ENCODE measurements at regions not wholly inside any gene's neighbourhood (a gene's known extent, or its start where the extent isn't known, plus 50 kb on each side); places are given as distances from the start of the nearest gene placed in this dataset.

DNA sequence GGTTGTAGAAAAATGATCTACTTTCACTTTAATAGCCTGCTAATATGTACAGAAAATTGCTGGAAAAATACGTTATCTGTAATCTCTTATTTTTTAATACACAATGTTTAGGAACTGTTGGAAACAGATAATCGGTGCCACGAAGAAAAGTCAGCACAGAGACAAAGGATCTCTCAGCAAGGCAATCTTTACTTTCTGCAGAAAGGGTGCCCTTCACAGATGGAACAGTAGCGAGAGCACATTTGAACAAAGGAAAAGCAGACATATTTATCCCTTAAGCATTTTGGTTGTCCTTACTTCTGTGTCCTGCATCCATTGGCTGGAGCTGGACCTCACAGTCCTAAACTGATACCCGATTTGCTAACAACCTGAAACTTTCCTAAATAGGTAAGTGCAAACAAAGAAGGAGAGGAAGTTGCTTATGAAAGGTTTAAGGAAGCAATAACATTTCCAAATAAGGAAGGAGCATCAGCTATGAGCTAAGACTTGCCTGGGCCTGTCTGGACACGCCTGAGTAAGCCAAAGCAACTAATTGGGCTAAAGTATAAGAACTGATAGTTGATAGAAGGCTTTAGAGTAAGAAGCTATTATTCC lies 640.0 kb downstream of the SH2D4B start:
- no peaks in the 10 kb centered on the region for H3K27me3 Mint-ChIP-seq

GRCh38 chr10:81179324-81179723 lies 641.6 kb downstream of the SH2D4B start:
- H3K4me3 ChIP-seq (ENCODE audit: control extremely low read depth in 1 of 5, extremely low read depth in 1 of 5, insufficient read depth in 1 of 5, low read depth in 2 of 5, low read length in 4 of 5), result no peak overlapping the region
- no peak for ATAC-seq (ENCODE audit: low read depth)
- no peaks in the 10 kb centered on the region for H4K20me1 ChIP-seq (ENCODE audit: control insufficient read depth, insufficient read depth, low read length, poor library complexity, severe bottlenecking)
- no peak overlapping the region for H3K9ac ChIP-seq (ENCODE audit: low read length)
- H3K27ac Mint-ChIP-seq, result no peak overlapping the region
- no peak overlapping the region for H3K27ac ChIP-seq (ENCODE audit: low read length in 2 of 2)
- H3K4me2 ChIP-seq (replicated peaks; ENCODE audit: low read depth, low read length, poor library complexity, severe bottlenecking), result no peak overlapping the region
- no peaks in the 10 kb centered on the region for H3K4me1 Mint-ChIP-seq
- no peak for DNase-seq
- no peaks in the 10 kb centered on the region for H3K4me1 ChIP-seq (ENCODE audit: control insufficient read depth in 2 of 2, insufficient read depth in 2 of 2, low read length in 2 of 2)
- peaks cover 4% of the 10 kb centered on the region for H3K9me3 Mint-ChIP-seq (ENCODE audit: insufficient read depth)
- ChIA-PET CTCF (no interaction called here), POLR2A (no interaction called here)
- H3K36me3 ChIP-seq (replicated peaks in 1 of 2; ENCODE audit: control extremely low read depth in 1 of 2, control insufficient read depth in 1 of 2, extremely low read depth in 1 of 2, insufficient read depth in 2 of 2, low read length in 1 of 2), result no peaks in the 10 kb centered on the region
- no peak overlapping the region for H3K4me3 Mint-ChIP-seq
- H2AFZ ChIP-seq (ENCODE audit: insufficient read depth, low read depth, low read length, poor library complexity, severe bottlenecking), result no peak overlapping the region
- 100% methylated on average over 2 of the region's 3 CpGs for WGBS (ENCODE audit: insufficient coverage)
- no peaks in the 10 kb centered on the region for H3K27me3 ChIP-seq (replicated peaks in 1 of 4; ENCODE audit: control extremely low read depth in 1 of 4, control insufficient read depth in 3 of 4, insufficient read depth in 4 of 4, low read length in 3 of 4)
- TF ChIP-seq CTCF (IDR thresholded peaks at IDR 0.05) (no peak), EZH2 (IDR thresholded peaks at IDR 0.05; ENCODE audit: borderline replicate concordance, insufficient read depth, low read depth, low read length, poor library complexity, severe bottlenecking) (no peak)
- no peaks in the 10 kb centered on the region for H3K79me2 ChIP-seq (ENCODE audit: control insufficient read depth, insufficient read depth, low read length)
- intact Hi-C loops (cut with micrococcal nuclease), result no loop called here
- H3K27me3 Mint-ChIP-seq, result no peaks in the 10 kb centered on the region
- H3K9me3 ChIP-seq (ENCODE audit: control extremely low read depth in 1 of 3, control insufficient read depth in 2 of 3, insufficient read depth in 1 of 3, low read length in 2 of 3), result peaks cover 0 to 4% (median 4%) of the 10 kb centered on the region in 3 donors

More for the DNA sequence above, 640.0 kb downstream of the SH2D4B start:
- CTCF ChIA-PET, result no interaction called here
- TF ChIP-seq CTCF (IDR thresholded peaks at IDR 0.05) (no peak), EZH2 (IDR thresholded peaks at IDR 0.05; ENCODE audit: borderline replicate concordance, insufficient read depth, low read depth, low read length, poor library complexity, severe bottlenecking) (no peak)
- Histone ChIP-seq H2AFZ (ENCODE audit: insufficient read depth, low read depth, low read length, poor library complexity, severe bottlenecking) (no peak overlapping the region), H3K9ac (ENCODE audit: low read length) (no peak overlapping the region), H3K9me3 (ENCODE audit: control extremely low read depth in 1 of 3, control insufficient read depth in 2 of 3, insufficient read depth in 1 of 3, low read length in 2 of 3) (peaks cover 0 to 4% (median 4%) of the 10 kb centered on the region in 3 donors), H3K4me3 (ENCODE audit: control extremely low read depth in 1 of 5, extremely low read depth in 1 of 5, insufficient read depth in 1 of 5, low read depth in 2 of 5, low read length in 4 of 5) (no peak overlapping the region), H3K36me3 (replicated peaks in 1 of 2; ENCODE audit: control extremely low read depth in 1 of 2, control insufficient read depth in 1 of 2, extremely low read depth in 1 of 2, insufficient read depth in 2 of 2, low read length in 1 of 2) (no peaks in the 10 kb centered on the region), H4K20me1 (ENCODE audit: control insufficient read depth, insufficient read depth, low read length, poor library complexity, severe bottlenecking) (no peaks in the 10 kb centered on the region), H3K27ac (ENCODE audit: low read length in 2 of 2) (no peak overlapping the region), H3K79me2 (ENCODE audit: control insufficient read depth, insufficient read depth, low read length) (no peaks in the 10 kb centered on the region), H3K27me3 (replicated peaks in 1 of 4; ENCODE audit: control extremely low read depth in 1 of 4, control insufficient read depth in 3 of 4, insufficient read depth in 4 of 4, low read length in 3 of 4) (no peaks in the 10 kb centered on the region), H3K4me2 (replicated peaks; ENCODE audit: low read depth, low read length, poor library complexity, severe bottlenecking) (no peak overlapping the region), H3K4me1 (ENCODE audit: control insufficient read depth in 2 of 2, insufficient read depth in 2 of 2, low read length in 2 of 2) (no peaks in the 10 kb centered on the region)
- DNase-seq (no peak), ATAC-seq (ENCODE audit: low read depth) (no peak)
- H3K27ac Mint-ChIP-seq, result no peak overlapping the region
- H3K4me3 Mint-ChIP-seq, result no peak overlapping the region
- POLR2A ChIA-PET, result no interaction called here
- intact Hi-C loops (cut with micrococcal nuclease), result no loop called here
- 86% methylated on average over 1 of the region's 6 CpGs for WGBS (ENCODE audit: insufficient coverage)
- H3K4me1 Mint-ChIP-seq, result no peaks in the 10 kb centered on the region
- H3K9me3 Mint-ChIP-seq (ENCODE audit: insufficient read depth), result peaks cover 4% of the 10 kb centered on the region

Measured in B cell (primary cell).